DND-41 (cell line): ENCODE measurements at regions not wholly inside any gene's neighbourhood (a gene's known extent, or its start where the extent isn't known, plus 50 kb on each side); places are given as distances from the start of the nearest gene placed in this dataset.

Experiments
- ATAC-seq: fragments of 200-7000 bp; cut with Tn5 transposase; 3 replicates; pipeline ENCODE4 v1.9.1; 2021; ENCODE audit warnings: low read depth; ENCODE audit not compliant: insufficient read depth
- DNase-seq: peaks from one replicate; pipeline ENCODE4 v3.0.0-alpha.2; 2020
- H2AFZ ChIP-seq: 2 replicates; pipeline ENCODE4 v1.6.0; 2012; ENCODE audit warnings: low read depth, low read length
- H3K27ac ChIP-seq: 2 replicates; pipeline ENCODE4 v1.5.1; 2012; ENCODE audit warnings: low read length, inconsistent platforms
- H3K27me3 ChIP-seq: fragments of 200-600 bp; sonication (generic); 2 replicates; pipeline ENCODE4 v1.6.0; 2012; ENCODE audit warnings: low read length, mild to moderate bottlenecking, inconsistent platforms; ENCODE audit not compliant: insufficient read depth, poor library complexity
- H3K36me3 ChIP-seq: 2 replicates; pipeline ENCODE4 v1.5.1; 2012; ENCODE audit warnings: low read length, inconsistent platforms; ENCODE audit not compliant: insufficient read depth
- H3K4me1 ChIP-seq: 2 replicates; pipeline ENCODE4 v1.5.1; 2012; ENCODE audit warnings: mild to moderate bottlenecking, low read length; ENCODE audit not compliant: insufficient read depth
- H3K4me2 ChIP-seq: 2 replicates; pipeline ENCODE4 v1.6.0; 2012; ENCODE audit warnings: mild to moderate bottlenecking, moderate library complexity, low read length, inconsistent platforms; ENCODE audit not compliant: insufficient read depth
- H3K4me3 ChIP-seq, 2 experiments: fragments of 200-600 bp in 1 of 2; shearing (Covaris generic) in 1 of 2; 2 replicates each; pipeline ENCODE4 v1.5.1; 2012 to 2016; ENCODE audit warnings: inconsistent platforms in 2 of 2, low read length in 2 of 2, mild to moderate bottlenecking in 2 of 2, low read depth in 1 of 2, moderate library complexity in 1 of 2
- H3K79me2 ChIP-seq: 2 replicates; pipeline ENCODE4 v1.6.0; 2012; ENCODE audit warnings: low read length, inconsistent platforms; ENCODE audit not compliant: insufficient read depth
- H3K9ac ChIP-seq: 2 replicates; pipeline ENCODE4 v1.6.0; 2012; ENCODE audit warnings: low read depth, mild to moderate bottlenecking, inconsistent platforms, low read length, moderate library complexity
- H3K9me3 ChIP-seq: 2 replicates; pipeline ENCODE4 v1.5.1; 2012; ENCODE audit warnings: low read length, moderate library complexity, mild to moderate bottlenecking, inconsistent platforms; ENCODE audit not compliant: insufficient read depth, severe bottlenecking
- H4K20me1 ChIP-seq: 2 replicates; pipeline ENCODE4 v1.6.0; 2012; ENCODE audit warnings: low read length; ENCODE audit not compliant: insufficient read depth
- EZH2 ChIP-seq: IDR thresholded peaks from 3 replicates; pipeline ENCODE4 v1.6.1; 2012; ENCODE audit warnings: borderline replicate concordance, low read depth, mild to moderate bottlenecking, moderate library complexity, low read length, inconsistent platforms; ENCODE audit not compliant: severe bottlenecking
- TF ChIP-seq, protein P1 (sequence below): IDR thresholded peaks from 2 replicates; pipeline ENCODE4 v1.5.1; 2012; ENCODE audit warnings: borderline replicate concordance, low read length, moderate library complexity, mild to moderate bottlenecking; ENCODE audit not compliant: poor library complexity, severe bottlenecking; ENCODE audit errors: extremely low read depth

- no peaks in the 10 kb centered on the region for H3K36me3 ChIP-seq
- H2AFZ ChIP-seq, result no peak overlapping the region
- no peaks in the 10 kb centered on the region for H3K4me1 ChIP-seq
- H3K9ac ChIP-seq, result no peak overlapping the region
- no peaks in the 10 kb centered on the region for H3K9me3 ChIP-seq
- H3K4me2 ChIP-seq, result no peak overlapping the region
- DNase-seq, result no peak
- no peaks in the 10 kb centered on the region for H4K20me1 ChIP-seq
- H3K79me2 ChIP-seq, result no peaks in the 10 kb centered on the region
- H3K27ac ChIP-seq, result no peak overlapping the region
- TF ChIP-seq EZH2, result no peak
- TF ChIP-seq, protein P1, sequence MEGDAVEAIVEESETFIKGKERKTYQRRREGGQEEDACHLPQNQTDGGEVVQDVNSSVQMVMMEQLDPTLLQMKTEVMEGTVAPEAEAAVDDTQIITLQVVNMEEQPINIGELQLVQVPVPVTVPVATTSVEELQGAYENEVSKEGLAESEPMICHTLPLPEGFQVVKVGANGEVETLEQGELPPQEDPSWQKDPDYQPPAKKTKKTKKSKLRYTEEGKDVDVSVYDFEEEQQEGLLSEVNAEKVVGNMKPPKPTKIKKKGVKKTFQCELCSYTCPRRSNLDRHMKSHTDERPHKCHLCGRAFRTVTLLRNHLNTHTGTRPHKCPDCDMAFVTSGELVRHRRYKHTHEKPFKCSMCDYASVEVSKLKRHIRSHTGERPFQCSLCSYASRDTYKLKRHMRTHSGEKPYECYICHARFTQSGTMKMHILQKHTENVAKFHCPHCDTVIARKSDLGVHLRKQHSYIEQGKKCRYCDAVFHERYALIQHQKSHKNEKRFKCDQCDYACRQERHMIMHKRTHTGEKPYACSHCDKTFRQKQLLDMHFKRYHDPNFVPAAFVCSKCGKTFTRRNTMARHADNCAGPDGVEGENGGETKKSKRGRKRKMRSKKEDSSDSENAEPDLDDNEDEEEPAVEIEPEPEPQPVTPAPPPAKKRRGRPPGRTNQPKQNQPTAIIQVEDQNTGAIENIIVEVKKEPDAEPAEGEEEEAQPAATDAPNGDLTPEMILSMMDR, result no peak
- no peak for ATAC-seq
- H3K4me3 ChIP-seq, result no peak overlapping the region
- no peaks in the 10 kb centered on the region for H3K27me3 ChIP-seq
These were observed 364.2 kb upstream of the GALNTL6 start for GRCh38 chr4:171448919-171449481.

- ATAC-seq (no peak), DNase-seq (no peak)
- H3K27me3 ChIP-seq, result no peaks in the 10 kb centered on the region
- no peaks in the 10 kb centered on the region for H4K20me1 ChIP-seq
- no peak overlapping the region for H3K27ac ChIP-seq
- H3K9ac ChIP-seq, result no peak overlapping the region
- no peaks in the 10 kb centered on the region for H3K79me2 ChIP-seq
- H3K4me2 ChIP-seq, result no peak overlapping the region
- no peaks in the 10 kb centered on the region for H3K36me3 ChIP-seq
- TF ChIP-seq, protein P1, result no peak
- H3K4me3 ChIP-seq, result no peak overlapping the region
- no peaks in the 10 kb centered on the region for H3K4me1 ChIP-seq
- H3K9me3 ChIP-seq, result no peaks in the 10 kb centered on the region
- H2AFZ ChIP-seq, result no peak overlapping the region
These were observed 364.8 kb upstream of the GALNTL6 start for GRCh38 chr4:171448358-171448757.

- no peaks in the 10 kb centered on the region for H3K27me3 ChIP-seq
- no peak overlapping the region for H3K4me3 ChIP-seq
- no peaks in the 10 kb centered on the region for H4K20me1 ChIP-seq
- no peaks in the 10 kb centered on the region for H3K36me3 ChIP-seq
- no peak overlapping the region for H2AFZ ChIP-seq
- no peak for ATAC-seq
- H3K9me3 ChIP-seq, result no peaks in the 10 kb centered on the region
- H3K4me2 ChIP-seq, result no peak overlapping the region
- H3K27ac ChIP-seq, result no peak overlapping the region
- H3K4me1 ChIP-seq, result no peaks in the 10 kb centered on the region
- no peak overlapping the region for H3K9ac ChIP-seq
- DNase-seq, result no peak
- H3K79me2 ChIP-seq, result no peaks in the 10 kb centered on the region
- TF ChIP-seq EZH2, result no peak
These were observed 371.8 kb upstream of the GALNTL6 start for GRCh38 chr4:171441300-171441941.

GRCh38 chr4:171433674-171434073 lies 379.5 kb upstream of the GALNTL6 start:
- Histone ChIP-seq H3K79me2 (no peaks in the 10 kb centered on the region), H3K9ac (no peak overlapping the region), H3K9me3 (no peaks in the 10 kb centered on the region), H3K27ac (no peak overlapping the region), H3K4me1 (no peaks in the 10 kb centered on the region), H3K36me3 (no peaks in the 10 kb centered on the region), H3K27me3 (no peaks in the 10 kb centered on the region), H3K4me2 (no peak overlapping the region), H2AFZ (no peak overlapping the region), H4K20me1 (no peaks in the 10 kb centered on the region), H3K4me3 (no peak overlapping the region)
- ATAC-seq (no peak), DNase-seq (no peak)
- TF ChIP-seq, protein P1, result no peak
